ENCODE measurements at regions not wholly inside any gene's neighbourhood (a gene's known extent, or its start where the extent isn't known, plus 50 kb on each side); places are given as distances from the start of the nearest gene placed in this dataset.

GRCh38 chr13:106794117-106794516 is 226.2 kb upstream of the ARGLU1 start:
- ATAC-seq (ENCODE audit: insufficient read depth, low FRiP score): no peak
- whole genome bisulfite sequencing, 2 donors: 65 to 92% methylated on average over 4 of the region's 4 CpGs
- H3K4me1 ChIP-seq (ENCODE audit: control insufficient read depth in 5 of 5, insufficient read depth in 5 of 5, low read length in 5 of 5): peaks cover 0 to 2% (median 0%) of the 10 kb centered on the region in 5 donors
- H3K27me3 ChIP-seq (ENCODE audit: control insufficient read depth in 3 of 3, insufficient read depth in 3 of 3, low read length in 2 of 3): no peaks in the 10 kb centered on the region
- H3K27ac ChIP-seq (ENCODE audit: low read depth in 1 of 2, low read length in 1 of 2): no peak overlapping the region
- no peak overlapping the region for H3K4me3 ChIP-seq
- TF ChIP-seq, protein P1, sequence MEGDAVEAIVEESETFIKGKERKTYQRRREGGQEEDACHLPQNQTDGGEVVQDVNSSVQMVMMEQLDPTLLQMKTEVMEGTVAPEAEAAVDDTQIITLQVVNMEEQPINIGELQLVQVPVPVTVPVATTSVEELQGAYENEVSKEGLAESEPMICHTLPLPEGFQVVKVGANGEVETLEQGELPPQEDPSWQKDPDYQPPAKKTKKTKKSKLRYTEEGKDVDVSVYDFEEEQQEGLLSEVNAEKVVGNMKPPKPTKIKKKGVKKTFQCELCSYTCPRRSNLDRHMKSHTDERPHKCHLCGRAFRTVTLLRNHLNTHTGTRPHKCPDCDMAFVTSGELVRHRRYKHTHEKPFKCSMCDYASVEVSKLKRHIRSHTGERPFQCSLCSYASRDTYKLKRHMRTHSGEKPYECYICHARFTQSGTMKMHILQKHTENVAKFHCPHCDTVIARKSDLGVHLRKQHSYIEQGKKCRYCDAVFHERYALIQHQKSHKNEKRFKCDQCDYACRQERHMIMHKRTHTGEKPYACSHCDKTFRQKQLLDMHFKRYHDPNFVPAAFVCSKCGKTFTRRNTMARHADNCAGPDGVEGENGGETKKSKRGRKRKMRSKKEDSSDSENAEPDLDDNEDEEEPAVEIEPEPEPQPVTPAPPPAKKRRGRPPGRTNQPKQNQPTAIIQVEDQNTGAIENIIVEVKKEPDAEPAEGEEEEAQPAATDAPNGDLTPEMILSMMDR (IDR thresholded peaks at IDR 0.05; ENCODE audit: control extremely low read depth, extremely low read depth): no peak
- no peaks in the 10 kb centered on the region for H3K36me3 ChIP-seq (ENCODE audit: control insufficient read depth in 4 of 4, insufficient read depth in 4 of 4, low read length in 4 of 4)
- no peak for DNase-seq
- no peaks in the 10 kb centered on the region for H3K9me3 ChIP-seq (ENCODE audit: control insufficient read depth in 4 of 4, insufficient read depth in 3 of 4, low read length in 3 of 4)
- no peak overlapping the region for H3K9ac ChIP-seq (ENCODE audit: insufficient read depth in 1 of 2, low read length in 2 of 2)

- Histone ChIP-seq H3K27me3 (ENCODE audit: control insufficient read depth in 3 of 3, insufficient read depth in 3 of 3, low read length in 2 of 3) (no peaks in the 10 kb centered on the region), H3K9ac (ENCODE audit: insufficient read depth in 1 of 2, low read length in 2 of 2) (no peak overlapping the region), H3K4me3 (no peak overlapping the region), H3K9me3 (ENCODE audit: control insufficient read depth in 4 of 4, insufficient read depth in 3 of 4, low read length in 3 of 4) (no peaks in the 10 kb centered on the region), H3K27ac (ENCODE audit: low read depth in 1 of 2, low read length in 1 of 2) (no peak overlapping the region), H3K36me3 (ENCODE audit: control insufficient read depth in 4 of 4, insufficient read depth in 4 of 4, low read length in 4 of 4) (no peaks in the 10 kb centered on the region), H3K4me1 (ENCODE audit: control insufficient read depth in 5 of 5, insufficient read depth in 5 of 5, low read length in 5 of 5) (no peaks in the 10 kb centered on the region)
- DNase-seq: no peak
- TF ChIP-seq, protein P1 (IDR thresholded peaks at IDR 0.05; ENCODE audit: control extremely low read depth, extremely low read depth): no peak
- no peak for ATAC-seq (ENCODE audit: insufficient read depth, low FRiP score)
These were observed 222.0 kb upstream of the ARGLU1 start for GRCh38 chr13:106789911-106790310.

GRCh38 chr13:106786006-106786563 is 218.1 kb upstream of the ARGLU1 start:
- Histone ChIP-seq H3K36me3 (ENCODE audit: control insufficient read depth in 4 of 4, insufficient read depth in 4 of 4, low read length in 4 of 4) (no peaks in the 10 kb centered on the region), H3K9ac (ENCODE audit: insufficient read depth in 1 of 2, low read length in 2 of 2) (no peak overlapping the region), H3K27ac (ENCODE audit: low read depth in 1 of 2, low read length in 1 of 2) (no peak overlapping the region), H3K4me1 (ENCODE audit: control insufficient read depth in 5 of 5, insufficient read depth in 5 of 5, low read length in 5 of 5) (no peaks in the 10 kb centered on the region), H3K27me3 (ENCODE audit: control insufficient read depth in 3 of 3, insufficient read depth in 3 of 3, low read length in 2 of 3) (no peaks in the 10 kb centered on the region), H3K4me3 (no peak overlapping the region), H3K9me3 (ENCODE audit: control insufficient read depth in 4 of 4, insufficient read depth in 3 of 4, low read length in 3 of 4) (no peaks in the 10 kb centered on the region)
- ATAC-seq (ENCODE audit: insufficient read depth, low FRiP score) (no peak), DNase-seq (no peak)
- TF ChIP-seq, protein P1 (IDR thresholded peaks at IDR 0.05; ENCODE audit: control extremely low read depth, extremely low read depth): no peak
- WGBS, 2 donors: 23 to 45% methylated on average over 5 of the region's 5 CpGs

- ATAC-seq (ENCODE audit: insufficient read depth, low FRiP score): no peak
These were observed 206.7 kb upstream of the ARGLU1 start for GRCh38 chr13:106774621-106775020.

More at GRCh38 chr13:106774621-106775020, 206.7 kb upstream of the ARGLU1 start:
- TF ChIP-seq, protein P1 (IDR thresholded peaks at IDR 0.05; ENCODE audit: control extremely low read depth, extremely low read depth): no peak
- H3K9ac ChIP-seq (ENCODE audit: insufficient read depth in 1 of 2, low read length in 2 of 2): no peak overlapping the region
- H3K4me1 ChIP-seq (ENCODE audit: control insufficient read depth in 5 of 5, insufficient read depth in 5 of 5, low read length in 5 of 5): peaks cover 0 to 17% (median 10%) of the 10 kb centered on the region in 5 donors
- H3K27me3 ChIP-seq (ENCODE audit: control insufficient read depth in 3 of 3, insufficient read depth in 3 of 3, low read length in 2 of 3): no peaks in the 10 kb centered on the region
- no peak overlapping the region for H3K4me3 ChIP-seq
- no peak for DNase-seq
- H3K9me3 ChIP-seq (ENCODE audit: control insufficient read depth in 4 of 4, insufficient read depth in 3 of 4, low read length in 3 of 4): no peaks in the 10 kb centered on the region
- H3K36me3 ChIP-seq (ENCODE audit: control insufficient read depth in 4 of 4, insufficient read depth in 4 of 4, low read length in 4 of 4): no peaks in the 10 kb centered on the region
- 90 to 99% methylated on average over 1 of the region's 1 CpG for WGBS, 2 donors
- H3K27ac ChIP-seq (ENCODE audit: low read depth in 1 of 2, low read length in 1 of 2): no peak overlapping the region

All from lung (tissue), 11 donors.